ENCODE measurements at regions not wholly inside any gene's neighbourhood (a gene's known extent, or its start where the extent isn't known, plus 50 kb on each side); places are given as distances from the start of the nearest gene placed in this dataset.

- no peak for DNase-seq
Observed at GRCh38 chr6:137352859-137353258, 133.7 kb upstream of the IFNGR1 start.

- no peak for DNase-seq
Observed at GRCh38 chr6:137351890-137352289, 132.7 kb upstream of the IFNGR1 start.

GRCh38 chr6:137350857-137351256, 131.7 kb upstream of the IFNGR1 start:
- no peak for DNase-seq

- DNase-seq, result no peak
Observed at GRCh38 chr6:137349856-137350830, 131.0 kb upstream of the IFNGR1 start.

- DNase-seq, result no peak
Observed at GRCh38 chr6:137348777-137349176, 129.6 kb upstream of the IFNGR1 start.

- no peak for DNase-seq
Observed at GRCh38 chr6:137343241-137343640, 124.1 kb upstream of the IFNGR1 start.

GRCh38 chr6:137342607-137343190, 123.5 kb upstream of the IFNGR1 start:
- no peak for DNase-seq

- peak; percentile 11 for DNase-seq
Observed at GRCh38 chr6:137341681-137342195, 122.6 kb upstream of the IFNGR1 start.

- DNase-seq, result no peak
Observed at GRCh38 chr6:137339929-137340559, 120.9 kb upstream of the IFNGR1 start.

- DNase-seq, result no peak
Observed at GRCh38 chr6:137334884-137335283, 115.7 kb upstream of the IFNGR1 start.

- no peak for DNase-seq
Observed at GRCh38 chr6:137334094-137334493, 114.9 kb upstream of the IFNGR1 start.

- DNase-seq, result no peak
Observed at GRCh38 chr6:137332637-137333280, 113.6 kb upstream of the IFNGR1 start.

GRCh38 chr6:137323860-137324259, 104.7 kb upstream of the IFNGR1 start:
- DNase-seq, result no peak

GRCh38 chr6:137320271-137320670, 101.1 kb upstream of the IFNGR1 start:
- DNase-seq, result peak; percentile 6

GRCh38 chr6:137316626-137317025, 97.4 kb upstream of the IFNGR1 start:
- DNase-seq, result no peak

GRCh38 chr6:137315081-137315480, 95.9 kb upstream of the IFNGR1 start:
- no peak for DNase-seq

- DNase-seq, result peak; percentile 82
Observed at GRCh38 chr6:137313928-137314855, 95.0 kb upstream of the IFNGR1 start.

GRCh38 chr6:137313211-137313610, 94.0 kb upstream of the IFNGR1 start:
- no peak for DNase-seq

GRCh38 chr6:137311940-137312339, 92.8 kb upstream of the IFNGR1 start:
- no peak for DNase-seq

- peak; percentile 24 for DNase-seq
Observed at GRCh38 chr6:137309078-137309762, 90.0 kb upstream of the IFNGR1 start.

GRCh38 chr6:137307163-137307854, 88.1 kb upstream of the IFNGR1 start:
- DNase-seq, result no peak

Data from NCI-H146 (cell line).